ENCODE measurements at regions not wholly inside any gene's neighbourhood (a gene's known extent, or its start where the extent isn't known, plus 50 kb on each side); places are given as distances from the start of the nearest gene placed in this dataset.

DNA sequence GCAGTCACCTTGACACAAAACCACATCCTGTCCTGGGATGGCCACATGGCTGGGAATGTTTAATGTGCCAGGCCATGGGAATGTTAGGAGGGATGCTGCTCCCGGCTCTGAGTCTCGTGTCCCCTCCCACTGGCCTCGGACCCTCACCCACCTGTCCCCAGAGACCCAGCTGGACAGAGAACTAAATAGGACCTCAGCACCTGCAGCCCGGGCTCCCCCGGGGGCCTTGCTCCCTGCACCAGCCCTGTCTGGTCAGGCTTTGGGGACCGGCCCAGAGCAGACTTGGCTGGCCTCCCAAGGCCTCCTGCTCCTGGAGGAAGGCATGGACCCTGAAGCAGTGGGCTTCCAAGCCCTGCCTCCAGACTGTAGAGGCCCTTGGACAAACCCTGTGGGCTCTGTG is 100.0 kb upstream of the IQSEC1 start:
- no peak for DNase-seq

DNA sequence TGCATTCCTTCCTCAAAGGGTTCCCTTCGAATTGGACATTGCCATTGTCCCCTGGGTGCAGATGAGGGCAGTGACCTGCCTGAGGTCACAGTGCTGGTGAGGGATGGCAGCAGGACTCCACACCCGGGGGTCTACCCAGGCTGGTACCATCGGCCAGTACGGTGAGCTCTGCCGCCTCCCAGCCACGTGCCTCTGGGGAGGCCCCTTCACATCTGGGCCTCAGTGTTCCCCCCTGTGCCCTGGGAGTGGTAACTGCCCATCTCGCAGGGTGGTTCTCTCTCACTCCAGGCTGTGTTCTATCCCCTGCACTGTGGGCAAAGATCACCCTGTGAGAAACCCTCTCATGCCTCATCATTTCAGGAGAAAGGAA is 99.4 kb upstream of the IQSEC1 start:
- DNase-seq, result no peak

DNA sequence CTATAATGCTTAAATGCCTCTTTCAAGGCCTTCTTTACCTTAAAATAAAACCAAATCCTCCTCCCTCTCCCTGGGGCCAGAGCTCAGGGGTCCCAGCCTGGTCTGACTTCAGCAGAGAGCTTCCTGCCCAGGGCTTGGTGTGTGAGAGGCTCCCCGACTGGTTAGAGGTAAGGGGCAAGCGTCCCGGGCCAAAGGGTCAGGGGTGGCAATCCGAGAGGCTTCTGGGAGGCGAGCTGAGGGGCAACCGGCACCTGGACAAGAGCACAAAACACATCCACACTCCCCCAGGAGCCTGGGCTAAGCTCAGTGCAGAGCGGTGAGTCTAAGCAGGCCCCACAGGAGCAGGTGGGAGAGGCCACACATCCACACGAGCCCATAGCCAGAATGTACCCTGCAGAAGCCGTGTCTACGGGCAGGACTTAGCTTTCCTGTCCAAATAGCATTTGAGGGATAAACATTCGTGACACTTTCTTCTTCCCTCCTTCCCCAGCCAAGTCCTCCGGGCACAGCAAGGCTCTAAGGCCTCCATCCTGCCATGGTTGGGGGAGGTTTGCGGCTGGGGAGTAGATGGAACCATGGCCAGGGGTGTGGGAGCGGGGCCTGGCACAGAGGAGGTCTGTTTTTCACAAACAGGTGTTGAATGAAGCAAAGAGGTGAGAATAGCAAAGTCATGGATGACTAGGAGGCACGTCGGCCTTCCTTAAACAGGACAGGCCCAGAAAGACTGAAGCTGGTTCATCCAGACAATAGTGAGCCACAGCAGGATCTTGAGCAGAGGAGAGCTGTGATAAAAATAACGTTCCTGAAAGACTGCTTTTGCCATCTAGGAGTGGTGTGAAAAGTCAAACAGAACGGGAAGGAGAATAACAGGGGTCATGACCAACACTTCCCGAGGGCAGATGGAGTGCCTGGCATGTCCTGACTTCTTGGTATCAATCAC is 98.7 kb upstream of the IQSEC1 start:
- no peak for DNase-seq

DNA sequence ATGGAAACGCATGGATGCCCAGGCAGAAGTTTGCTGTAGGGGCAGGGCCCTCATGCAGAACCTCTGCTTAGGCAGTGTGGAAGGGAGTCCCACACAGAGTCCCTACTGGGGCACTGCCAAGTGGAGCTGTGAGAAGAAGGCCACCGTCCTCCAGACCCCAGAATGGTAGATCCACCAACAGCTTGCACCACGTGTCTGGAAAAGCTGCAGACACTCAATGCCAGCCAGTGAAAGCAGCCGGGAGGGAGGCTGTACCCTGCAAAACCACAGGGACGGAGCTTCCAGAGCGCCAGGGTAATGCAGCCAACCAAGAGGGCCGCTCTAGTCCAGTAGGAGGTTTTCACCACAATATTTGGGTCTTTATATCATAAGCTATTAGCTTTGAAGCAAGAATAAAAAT is 97.1 kb upstream of the IQSEC1 start:
- DNase-seq, result no peak

DNA sequence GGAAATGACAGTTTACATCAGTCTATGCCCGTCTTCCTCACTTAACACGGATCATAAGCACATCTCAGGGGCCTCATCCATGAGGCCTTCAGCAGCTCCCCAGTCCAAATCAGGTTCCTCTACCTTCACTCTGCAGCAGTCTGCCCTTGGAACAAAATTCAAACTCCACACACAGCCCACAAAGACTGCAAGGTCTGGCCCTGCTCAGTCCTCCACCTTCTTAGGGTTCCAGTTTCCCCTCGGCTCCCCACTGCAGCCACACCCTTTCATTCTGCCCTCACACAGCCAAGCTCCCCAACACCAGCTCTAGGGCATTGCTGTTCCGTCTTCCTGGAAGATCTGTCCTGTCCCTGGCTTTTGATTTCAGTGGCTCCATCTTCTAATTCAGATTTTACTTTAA is 95.2 kb upstream of the IQSEC1 start:
- no peak for DNase-seq

DNA sequence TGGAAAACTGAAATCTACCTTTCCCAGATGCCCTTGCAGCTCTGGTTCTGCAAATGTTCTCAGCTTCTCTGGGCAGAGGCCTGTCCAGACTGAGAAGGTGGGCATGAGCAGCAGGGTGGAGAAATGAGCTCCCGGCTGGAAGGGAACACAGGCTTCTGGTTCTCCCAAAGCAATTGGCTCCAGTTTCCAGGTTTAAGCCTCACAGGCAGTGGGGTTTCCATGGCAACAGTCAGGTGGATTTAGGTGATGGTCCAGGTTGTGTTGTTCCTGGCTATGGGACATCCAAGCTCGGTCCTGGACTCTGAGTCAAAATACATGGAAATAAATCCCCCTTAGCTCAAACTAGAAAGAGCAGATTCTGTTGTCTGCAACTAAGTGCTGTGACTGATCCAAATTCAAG is 94.6 kb upstream of the IQSEC1 start:
- DNase-seq, result no peak

DNA sequence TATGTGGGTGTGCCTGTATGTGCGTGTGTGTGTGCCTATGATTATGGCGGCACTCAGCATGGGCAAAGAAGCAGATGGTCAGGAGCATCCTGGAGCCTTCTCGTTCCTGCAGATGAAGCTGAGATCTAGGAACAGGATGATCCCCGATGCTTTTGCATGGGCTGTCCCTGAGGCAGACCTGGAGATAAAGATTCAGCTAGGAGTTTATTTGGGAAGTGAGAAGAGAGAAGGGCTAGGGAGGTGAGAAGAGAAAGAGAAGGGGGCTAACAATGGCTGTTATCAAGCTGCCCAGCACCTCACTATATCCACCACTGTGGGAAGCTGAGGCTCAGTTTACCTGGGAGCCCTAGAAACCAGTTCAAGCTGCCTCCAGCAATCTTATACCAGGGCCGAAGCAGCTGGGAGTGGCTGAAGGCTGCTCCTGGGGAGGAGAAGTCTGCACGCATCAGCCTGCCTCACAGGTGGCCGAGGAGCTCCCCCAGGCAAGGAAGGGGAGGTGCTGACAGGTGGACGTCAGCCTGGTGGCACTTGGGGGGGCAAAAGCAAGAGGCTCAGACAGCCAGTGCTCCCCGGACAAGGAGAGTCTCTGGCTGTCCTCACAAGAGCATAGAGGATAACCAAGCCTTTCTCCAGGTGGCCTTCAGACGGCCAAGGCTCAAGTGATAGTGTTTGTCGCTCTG is 94.0 kb upstream of the IQSEC1 start:
- no peak for DNase-seq

DNA sequence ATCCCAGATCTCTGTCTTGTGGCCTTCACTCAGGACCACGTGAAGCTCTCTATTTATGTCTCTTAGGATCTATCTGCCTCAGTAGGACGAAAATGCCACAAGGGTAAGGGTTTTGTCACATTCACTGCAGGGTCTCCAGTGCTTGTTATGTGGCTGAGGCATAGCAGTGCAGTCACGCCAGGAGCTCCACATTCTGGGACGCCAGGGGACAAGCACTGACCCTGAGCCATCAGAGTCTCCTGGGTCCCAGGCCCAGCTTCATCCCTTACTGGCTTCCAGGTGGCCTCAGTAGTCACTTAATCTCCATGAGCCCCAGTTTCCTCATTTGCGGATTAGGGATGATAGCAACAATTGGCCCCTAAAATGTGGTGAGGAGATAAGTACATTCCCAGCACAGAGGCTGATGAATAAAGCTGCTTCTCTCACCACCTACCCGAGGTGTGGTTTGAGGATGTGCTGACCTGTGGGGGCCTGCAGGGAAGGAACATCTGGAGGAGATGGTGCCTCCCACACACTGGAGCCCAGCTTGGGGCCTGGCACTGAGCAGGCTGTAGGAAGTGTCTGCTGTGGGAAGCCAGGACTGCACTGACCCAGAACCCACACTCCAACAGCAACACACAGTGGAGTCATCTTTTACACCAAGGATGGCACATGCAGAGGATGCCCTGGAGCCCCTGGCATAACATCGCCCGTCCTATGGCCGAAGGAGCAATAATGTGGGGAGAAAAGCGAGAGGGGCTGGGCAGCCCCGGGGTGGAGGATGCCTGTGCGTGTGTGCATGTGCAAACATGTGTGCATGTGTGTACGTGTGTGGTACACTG is 93.2 kb upstream of the IQSEC1 start:
- DNase-seq, result no peak

DNA sequence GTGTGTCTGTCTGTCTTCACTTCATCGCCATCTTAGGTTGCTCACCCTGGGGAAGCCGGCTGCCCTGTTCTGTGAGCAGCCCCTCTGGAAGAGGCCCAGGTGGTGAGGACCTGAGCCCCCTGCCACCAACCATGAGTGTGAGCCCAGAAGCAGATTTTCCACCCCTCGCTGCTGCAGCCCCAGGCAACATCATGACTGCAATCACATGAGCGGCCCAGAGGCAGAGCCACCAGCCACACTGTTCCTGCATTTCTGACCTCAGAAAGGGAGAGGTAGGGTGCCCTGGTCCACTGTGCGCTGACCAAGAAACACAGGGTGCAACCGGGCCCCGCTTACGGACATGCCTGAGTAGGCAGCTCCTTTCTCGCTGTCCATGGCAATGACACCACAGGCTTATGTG is 92.3 kb upstream of the IQSEC1 start:
- no peak for DNase-seq

DNA sequence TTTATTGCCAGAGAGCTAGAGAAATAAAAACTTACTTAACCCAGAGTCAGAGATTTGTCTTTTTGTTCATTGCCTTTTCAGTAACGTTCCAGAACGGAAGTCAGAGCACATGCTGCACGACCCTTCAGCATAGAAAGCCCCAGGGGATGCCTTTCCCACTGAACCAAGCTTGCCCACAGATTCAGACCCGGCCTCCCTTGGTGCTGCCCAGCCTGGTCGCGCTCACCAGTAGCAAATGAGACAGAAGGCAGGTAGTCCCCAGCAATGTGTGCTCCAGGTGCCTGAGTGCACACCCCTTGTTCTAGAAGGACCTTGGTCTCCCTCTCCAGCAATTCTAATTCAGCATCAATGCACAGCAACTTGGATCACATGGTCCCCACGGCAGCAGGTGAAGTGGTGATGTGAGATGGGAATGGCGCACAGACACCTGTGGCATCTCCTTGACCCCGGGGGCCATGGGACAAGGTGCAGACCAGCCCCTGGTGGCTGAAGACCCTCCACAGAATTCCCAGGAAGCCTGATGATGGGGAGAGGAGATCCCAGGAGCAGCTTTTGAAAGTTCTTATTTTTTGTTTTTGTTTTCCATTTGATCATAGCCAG is 91.8 kb upstream of the IQSEC1 start:
- no peak for DNase-seq

DNA sequence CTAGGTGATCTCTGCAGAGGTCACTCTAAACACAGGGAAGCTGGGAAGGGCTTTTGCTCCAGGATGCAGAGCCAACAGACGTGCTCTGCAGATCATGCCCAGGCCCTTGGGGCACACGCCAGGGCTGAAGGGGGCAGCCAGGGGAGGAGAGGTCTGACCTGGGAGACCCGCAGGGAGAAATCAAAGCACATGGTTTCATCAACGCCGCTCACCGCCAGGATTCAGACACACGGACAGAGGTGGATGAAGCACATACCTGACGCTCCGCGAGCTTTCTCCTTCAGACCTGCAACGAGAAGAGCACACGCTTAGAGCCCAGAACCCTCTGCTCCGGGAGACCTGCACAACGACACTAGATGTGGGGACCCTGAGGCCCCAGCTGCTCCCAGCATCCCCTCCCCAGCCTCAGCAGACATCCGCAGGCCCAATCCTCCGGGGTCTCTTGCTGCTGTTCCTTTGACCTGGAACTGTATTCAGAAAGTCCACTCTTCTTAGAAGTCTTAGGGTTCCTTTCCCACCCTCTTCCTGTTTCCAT is 90.7 kb upstream of the IQSEC1 start:
- no peak for DNase-seq

DNA sequence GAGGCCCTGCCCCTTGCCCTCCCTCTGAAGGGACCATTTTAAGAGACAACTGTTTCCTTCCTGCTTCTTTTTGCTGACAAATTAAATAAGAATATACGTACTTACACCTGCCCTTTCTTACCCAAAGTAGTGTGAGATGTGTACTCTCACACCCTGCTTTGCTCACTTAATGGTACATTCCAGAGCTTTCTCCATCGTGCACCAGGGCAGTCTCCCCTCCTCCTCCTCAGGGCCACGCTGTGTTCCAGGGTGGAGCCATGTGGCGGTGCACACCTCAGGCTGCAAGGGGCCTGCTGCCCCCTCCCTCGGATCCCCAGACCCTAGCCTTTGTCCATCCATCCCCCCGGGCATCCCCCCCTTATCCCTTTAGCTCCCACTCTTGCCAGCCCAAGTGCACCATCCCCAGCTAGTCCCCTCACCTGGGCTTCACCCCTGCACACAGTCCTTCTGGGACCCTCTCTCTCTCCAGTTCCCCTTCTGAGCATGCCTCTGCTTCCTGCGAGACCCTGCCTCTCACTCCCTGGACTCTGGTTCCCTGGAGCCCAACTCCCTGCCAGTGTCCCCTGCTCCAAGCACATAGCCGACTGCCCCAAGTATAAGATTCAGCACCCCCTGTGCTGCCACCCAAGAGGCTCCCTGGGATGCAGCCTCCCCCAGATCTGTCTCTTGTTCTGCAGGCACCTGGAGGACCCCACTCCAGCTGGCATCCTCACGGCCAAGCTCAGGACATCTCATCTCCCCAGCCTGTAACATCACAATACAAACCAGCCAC is 89.5 kb upstream of the IQSEC1 start:
- DNase-seq, result no peak

DNA sequence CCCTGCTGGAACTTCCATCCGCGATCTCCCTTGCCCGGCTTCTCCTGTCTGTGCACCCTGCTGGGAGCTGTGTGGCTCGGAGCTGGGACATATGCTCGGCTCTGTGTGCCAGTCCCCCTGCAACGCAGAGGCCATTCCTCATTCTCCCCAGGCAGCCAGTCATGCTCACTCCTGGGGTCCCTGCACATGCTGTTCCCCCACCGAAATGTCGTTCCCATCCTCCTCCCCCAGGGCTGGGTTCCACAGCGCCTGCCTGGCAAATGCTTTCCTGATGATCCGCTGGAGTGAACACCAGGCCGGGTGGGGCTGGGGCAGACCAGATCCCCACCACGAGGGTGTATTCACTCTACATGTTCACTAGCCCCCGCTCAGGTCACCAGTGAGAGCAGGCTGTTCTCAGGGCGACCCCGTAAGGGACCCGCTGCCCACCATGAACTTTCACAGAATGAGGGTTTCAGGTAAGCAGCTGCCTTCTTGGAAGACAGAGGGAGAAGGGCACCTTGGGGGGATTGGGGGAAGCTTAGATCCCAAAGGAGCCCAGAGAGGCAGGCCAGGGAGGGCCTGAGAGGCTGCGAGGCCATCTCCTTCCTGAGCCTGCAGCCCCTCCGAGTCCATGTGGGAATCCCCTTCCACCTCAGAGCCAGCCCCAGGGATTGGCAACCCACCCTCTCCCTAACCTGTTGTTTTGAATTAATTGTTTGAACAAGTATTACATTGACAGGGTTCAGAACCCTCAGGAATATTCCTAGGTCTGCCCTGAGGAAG is 88.7 kb upstream of the IQSEC1 start:
- DNase-seq, result no peak

DNA sequence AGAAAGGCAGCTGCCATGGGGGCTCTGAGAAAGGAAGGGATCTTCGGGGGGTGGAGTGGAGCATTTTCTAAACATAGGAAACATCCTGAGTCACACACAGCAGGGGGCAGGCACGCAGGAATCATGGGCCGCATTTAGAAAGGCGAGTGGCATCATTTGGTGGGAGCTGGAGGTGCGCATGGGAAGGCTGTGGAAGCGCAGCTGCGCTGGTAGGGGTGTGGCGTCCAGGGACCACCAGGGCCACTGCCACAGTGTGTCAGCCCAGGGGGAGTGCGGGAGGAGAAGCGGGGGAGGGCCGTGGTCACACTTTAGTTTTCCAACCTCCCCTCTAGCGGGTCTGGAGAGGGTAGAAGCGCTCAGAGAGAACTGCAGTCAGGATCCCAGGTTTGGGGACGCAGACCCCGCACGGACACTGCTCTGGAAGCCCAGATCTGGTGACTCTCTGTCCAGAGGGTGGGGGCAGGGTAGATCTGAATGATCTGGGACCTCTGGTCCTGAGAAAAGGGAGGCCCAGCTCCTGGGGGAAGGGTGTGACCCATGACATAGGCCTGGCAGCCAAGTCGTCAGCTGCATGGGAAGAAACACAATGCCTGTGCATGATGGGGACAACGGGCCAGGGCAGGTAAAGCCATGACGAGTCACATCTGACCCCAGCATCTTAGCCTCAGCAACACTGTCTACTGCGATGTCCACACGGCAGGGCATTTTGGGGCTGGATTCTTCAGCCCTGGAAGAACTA is 88.0 kb upstream of the IQSEC1 start:
- DNase-seq, result no peak

DNA sequence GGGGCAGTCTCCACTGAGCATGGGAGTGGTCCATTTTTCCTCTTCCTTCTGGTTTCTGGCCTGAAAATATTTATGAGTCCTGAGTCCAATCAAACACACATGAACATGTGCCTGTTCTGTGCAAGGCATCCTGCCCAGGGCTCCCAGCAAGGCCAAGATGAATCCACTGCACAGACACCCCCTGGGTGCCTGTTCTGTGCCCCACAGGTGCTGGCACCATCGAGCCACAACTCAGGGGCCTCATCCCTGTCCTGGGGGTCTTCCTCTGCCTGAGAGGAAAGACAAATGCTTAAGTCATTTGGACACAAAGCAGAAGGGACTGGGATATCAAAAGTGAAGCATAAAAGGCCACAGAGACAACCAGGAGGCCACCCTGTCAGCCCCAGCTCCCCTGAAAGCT is 87.4 kb upstream of the IQSEC1 start:
- no peak for DNase-seq

DNA sequence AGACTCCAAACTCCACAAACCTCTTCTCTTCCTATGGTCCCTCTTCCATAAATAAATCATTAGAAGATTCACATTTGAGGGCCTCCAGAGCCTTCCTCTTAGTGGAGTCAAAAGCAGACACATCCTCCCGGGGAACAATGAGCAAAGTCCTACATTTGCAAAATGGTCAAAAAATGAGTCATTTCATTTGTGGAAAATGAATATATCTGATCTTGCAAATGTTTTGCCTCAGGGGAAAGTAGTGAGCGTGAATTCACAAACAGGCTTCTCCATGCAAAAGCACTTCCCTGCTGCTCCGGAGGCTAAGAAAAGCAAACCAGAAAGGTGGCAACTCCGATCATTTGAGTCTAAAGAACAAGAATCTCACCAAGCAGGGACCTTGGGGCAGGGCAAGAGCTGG is 86.7 kb upstream of the IQSEC1 start:
- no peak for DNase-seq

DNA sequence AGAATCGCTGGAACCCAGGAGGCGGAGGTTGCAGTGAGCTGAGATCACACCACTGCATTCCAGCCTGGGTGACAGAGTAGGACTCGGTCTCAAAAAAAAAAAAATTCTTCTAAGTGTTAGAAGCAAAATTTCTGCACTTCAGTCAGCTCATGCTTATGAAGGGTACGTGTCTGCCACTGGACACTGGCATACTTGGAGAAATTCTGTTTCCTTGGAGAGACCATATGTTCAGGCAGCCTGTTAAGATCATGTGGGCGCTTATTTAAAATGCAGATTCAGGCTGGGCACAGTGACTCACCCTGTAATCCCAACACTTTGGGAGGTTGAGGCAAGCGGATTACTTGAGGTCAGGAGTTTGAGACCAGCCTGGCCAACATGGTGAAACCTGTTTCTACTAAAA is 85.6 kb upstream of the IQSEC1 start:
- no peak for DNase-seq

DNA sequence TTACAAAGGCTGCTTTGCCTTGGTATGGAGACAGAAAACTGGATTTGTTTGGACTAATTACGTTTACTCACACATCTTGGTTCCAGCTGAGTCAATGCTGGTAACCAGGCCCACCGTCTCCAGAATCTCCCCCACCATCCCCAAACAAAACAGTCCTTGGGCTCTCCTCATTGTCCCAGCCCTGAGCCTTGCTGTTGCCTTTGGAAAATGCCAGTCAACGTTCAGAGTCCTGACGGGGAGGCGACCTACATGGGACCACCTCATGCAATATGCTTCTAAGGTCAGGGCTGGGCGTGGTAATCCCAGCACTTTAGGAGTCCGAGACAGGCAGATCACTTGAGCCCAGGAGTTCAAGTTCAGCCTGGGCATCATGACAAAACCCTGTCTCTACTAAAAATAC is 85.2 kb upstream of the IQSEC1 start:
- DNase-seq, result no peak

DNA sequence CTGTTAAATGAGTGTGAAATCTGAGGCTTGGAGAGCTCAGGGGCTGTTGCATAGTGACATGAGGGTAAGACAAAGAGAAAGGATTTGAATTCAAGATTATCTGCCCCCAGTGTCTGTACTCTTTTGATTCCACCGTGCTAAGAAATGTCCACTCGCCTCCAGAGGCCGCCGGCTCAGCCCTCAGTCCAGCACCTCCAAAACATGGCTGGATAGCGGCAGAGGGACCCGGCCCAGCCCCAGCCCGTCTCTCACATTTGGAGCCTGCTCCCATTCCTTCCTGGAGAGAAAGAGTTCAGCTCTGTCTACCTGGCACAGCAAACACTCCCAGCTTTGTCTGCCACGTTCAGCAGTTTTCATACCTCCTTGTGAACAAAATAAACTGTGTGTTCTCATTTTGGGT is 84.8 kb upstream of the IQSEC1 start:
- DNase-seq, result no peak
